IPS DF 6.9 (cell line): ENCODE measurements at regions not wholly inside any gene's neighbourhood (a gene's known extent, or its start where the extent isn't known, plus 50 kb on each side); places are given as distances from the start of the nearest gene placed in this dataset.

Source experiments
- DNase-seq: peaks from one replicate; pipeline ENCODE4 v3.0.0-alpha.2; 2013; ENCODE audit warnings: low read depth, low spot score
- H3K27ac ChIP-seq: one replicate; pipeline ENCODE4 v1.5.1; 2013; ENCODE audit warnings: low read length, control low read depth
- H3K27me3 ChIP-seq: 2 replicates; pipeline ENCODE4 v1.6.1; 2013; ENCODE audit warnings: mild to moderate bottlenecking, low read length; ENCODE audit not compliant: control insufficient read depth, insufficient read depth
- H3K36me3 ChIP-seq: 2 replicates; pipeline ENCODE4 v1.6.1; 2013; ENCODE audit warnings: low read length; ENCODE audit not compliant: control insufficient read depth, insufficient read depth
- H3K4me1 ChIP-seq: 2 replicates; pipeline ENCODE4 v1.6.1; 2013; ENCODE audit warnings: low read length; ENCODE audit not compliant: control insufficient read depth, insufficient read depth
- H3K4me3 ChIP-seq: 2 replicates; pipeline ENCODE4 v1.5.1; 2013; ENCODE audit warnings: mild to moderate bottlenecking, low read length
- H3K9me3 ChIP-seq: 2 replicates; pipeline ENCODE4 v1.6.1; 2013; ENCODE audit warnings: low read length, inconsistent platforms; ENCODE audit not compliant: control insufficient read depth, insufficient read depth
- WGBS: extraction: QIAGEN DNeasy Blood & Tissue Kit; methylation state at CpG from one replicate; pipeline ENCODE4 v1.1.7; 2013; ENCODE audit warnings: mixed read lengths, missing lambda C conversion rate; ENCODE audit not compliant: insufficient read length, insufficient coverage; 5-methylcytosine and 5-hydroxymethylcytosine counted together

DNA sequence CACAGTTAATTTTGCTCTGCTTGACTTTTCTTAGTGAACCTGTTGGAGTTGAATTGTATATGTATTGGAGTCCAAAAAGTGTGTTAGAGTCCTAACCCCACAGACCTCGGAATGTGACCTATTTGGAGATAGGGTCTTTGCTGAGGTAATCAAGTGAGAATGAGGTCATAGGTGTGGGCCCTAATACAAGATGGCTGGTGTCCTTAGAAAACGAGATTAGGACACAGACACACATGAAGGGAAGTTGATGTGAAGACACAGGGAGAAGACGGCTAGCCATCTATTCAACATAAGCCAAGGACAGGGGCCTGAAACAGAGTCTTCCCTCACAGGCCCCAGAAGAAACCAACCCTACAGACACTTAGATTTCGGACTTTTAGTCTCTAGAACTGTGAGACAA is 260.6 kb upstream of the NEBL start:
- Histone ChIP-seq H3K27ac (no peak overlapping the region), H3K27me3 (no peaks in the 10 kb centered on the region)

DNA sequence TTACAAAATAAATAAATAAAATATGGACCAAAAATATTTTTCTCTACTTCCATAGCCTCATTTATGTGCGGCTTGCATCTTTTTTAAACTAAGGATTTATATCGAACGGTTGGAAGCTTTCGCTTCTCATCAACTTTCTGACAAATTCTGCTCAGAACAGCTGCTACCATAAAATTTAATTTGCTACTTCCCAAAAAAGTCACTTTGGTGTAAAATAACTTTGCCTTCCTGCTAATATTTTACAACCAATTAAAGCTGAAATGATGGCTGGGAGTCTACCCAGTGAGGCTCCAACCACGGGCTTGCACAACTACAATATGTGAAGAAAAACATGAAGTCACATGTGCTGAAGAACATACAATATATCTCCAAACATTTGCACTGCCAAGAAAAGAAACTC is 253.1 kb upstream of the NEBL start:
- Histone ChIP-seq H3K9me3 (no peaks in the 10 kb centered on the region), H3K27ac (no peak overlapping the region), H3K4me3 (no peak overlapping the region), H3K36me3 (no peaks in the 10 kb centered on the region), H3K27me3 (no peaks in the 10 kb centered on the region), H3K4me1 (no peaks in the 10 kb centered on the region; the same call in 1 of the 2 replicates)
- DNase-seq: no peak
- WGBS: no CpG with 5 or more reads among the region's 5 CpGs

More for the DNA sequence above, 260.6 kb upstream of the NEBL start:
- no peak for DNase-seq
- WGBS: no CpG with 5 or more reads among the region's 4 CpGs
- Histone ChIP-seq H3K4me3 (no peak overlapping the region), H3K4me1 (no peaks in the 10 kb centered on the region; the same call in 1 of the 2 replicates), H3K36me3 (no peaks in the 10 kb centered on the region), H3K9me3 (no peaks in the 10 kb centered on the region; the same call in 1 of the 2 replicates)

DNA sequence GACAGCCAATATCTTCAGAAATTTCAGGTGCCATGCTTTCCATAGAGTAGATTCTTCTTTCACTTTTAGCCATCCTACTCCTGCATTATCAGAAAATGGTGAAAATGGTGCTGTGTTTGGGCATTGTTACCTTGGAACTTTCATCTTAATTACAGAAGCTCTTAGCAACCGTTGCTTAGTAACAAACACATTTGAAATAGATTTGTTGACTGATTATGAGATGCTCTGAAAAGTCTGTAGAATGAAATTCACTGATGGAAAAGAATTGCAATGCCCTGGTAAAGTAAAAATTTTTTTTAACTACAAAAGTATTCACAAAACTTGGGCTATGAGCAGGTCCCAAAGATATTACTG is 249.3 kb upstream of the NEBL start:
- Histone ChIP-seq H3K4me3 (no peak overlapping the region), H3K27ac (no peak overlapping the region), H3K9me3 (no peaks in the 10 kb centered on the region), H3K4me1 (no peaks in the 10 kb centered on the region; the same call in 1 of the 2 replicates), H3K27me3 (no peaks in the 10 kb centered on the region), H3K36me3 (no peaks in the 10 kb centered on the region)
- no peak for DNase-seq
- no CpG with 5 or more reads among the region's 1 CpG for WGBS

DNA sequence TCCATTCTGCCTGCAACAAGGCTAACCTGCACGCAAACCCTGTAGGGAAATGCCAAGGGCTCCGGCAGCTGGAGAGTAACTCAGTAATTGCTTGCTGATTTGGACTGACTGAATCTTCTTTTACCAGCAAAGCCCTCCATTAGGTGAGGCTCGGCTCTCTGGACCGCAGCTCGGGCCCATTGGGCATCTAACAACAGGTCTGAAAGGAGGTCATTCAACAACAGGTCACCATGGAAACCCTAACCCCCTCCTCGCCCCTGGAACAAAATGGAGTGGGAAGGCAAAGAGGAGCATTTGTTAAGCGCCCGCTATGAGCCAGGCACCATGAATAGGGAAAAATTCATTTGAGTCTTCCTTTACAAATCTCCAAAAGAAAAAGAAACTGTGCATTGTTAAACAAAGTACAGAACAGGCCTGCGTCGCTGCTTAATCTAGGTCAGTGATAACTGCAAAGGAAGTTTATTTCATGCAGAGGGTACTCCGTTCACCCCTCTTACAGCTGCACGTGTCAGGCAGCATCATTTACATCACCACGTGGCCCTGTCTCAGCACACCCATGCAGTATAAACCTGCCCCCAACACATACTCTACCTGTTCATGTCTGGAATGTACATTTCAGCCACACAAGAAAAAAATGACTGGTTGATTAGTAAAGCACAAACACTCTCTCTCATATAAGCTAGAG is 248.8 kb upstream of the NEBL start:
- no CpG with 5 or more reads among the region's 13 CpGs for WGBS
- Histone ChIP-seq H3K27me3 (no peaks in the 10 kb centered on the region), H3K4me1 (no peaks in the 10 kb centered on the region; the same call in 1 of the 2 replicates), H3K36me3 (no peaks in the 10 kb centered on the region), H3K9me3 (no peaks in the 10 kb centered on the region), H3K4me3 (no peak overlapping the region), H3K27ac (no peak overlapping the region)
- no peak for DNase-seq

DNA sequence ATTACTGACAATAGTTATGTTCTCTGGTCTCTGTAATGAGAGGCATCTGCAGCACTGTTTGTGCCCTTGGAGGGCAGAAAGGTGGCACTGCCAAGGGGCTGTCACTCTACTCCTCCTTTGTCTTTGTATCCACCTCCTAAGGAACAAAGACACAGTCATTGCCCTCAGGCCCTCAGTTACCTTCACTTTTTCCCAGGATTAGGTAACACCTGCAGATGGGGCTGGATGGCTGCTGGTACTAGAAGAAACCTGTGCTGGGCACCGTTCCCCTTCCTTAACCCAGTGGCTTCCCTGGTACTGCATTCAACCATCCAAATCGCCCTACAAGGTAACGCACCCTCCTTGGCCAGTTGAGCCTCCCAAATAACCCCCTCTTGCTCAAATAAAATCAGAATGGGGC is 246.9 kb upstream of the NEBL start:
- H3K36me3 ChIP-seq: no peaks in the 10 kb centered on the region
- no peaks in the 10 kb centered on the region for H3K27me3 ChIP-seq
- no peaks in the 10 kb centered on the region; the same call in 1 of the 2 replicates for H3K4me1 ChIP-seq
- no peak overlapping the region for H3K4me3 ChIP-seq
- DNase-seq: no peak
- no peak overlapping the region for H3K27ac ChIP-seq
- no peaks in the 10 kb centered on the region for H3K9me3 ChIP-seq
- WGBS: no CpG with 5 or more reads among the region's 3 CpGs

DNA sequence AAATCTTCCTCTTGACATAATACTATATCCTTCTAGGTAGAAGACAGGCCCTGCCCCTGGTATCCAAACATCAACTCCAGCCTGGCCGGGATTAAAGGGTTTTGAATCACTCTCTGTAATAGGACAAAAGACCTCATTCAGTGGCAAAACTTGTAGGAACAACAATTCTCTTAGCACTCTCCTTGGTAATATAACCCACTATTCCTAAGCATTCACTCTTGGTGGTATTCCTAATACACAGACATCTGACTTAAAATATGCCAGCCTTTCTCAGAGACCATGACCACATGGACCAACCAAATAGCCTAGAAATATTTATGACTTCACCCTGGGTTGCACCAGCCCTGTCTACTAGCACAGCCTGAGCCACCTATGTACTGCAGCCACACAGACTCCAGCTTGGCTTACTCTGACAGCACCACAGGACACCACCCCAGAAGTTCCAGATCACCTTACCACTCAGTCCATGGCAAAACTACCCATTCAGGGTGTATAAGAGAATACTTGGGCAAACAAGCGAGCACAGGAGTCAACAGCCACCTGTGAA is 244.9 kb upstream of the NEBL start:
- H3K27me3 ChIP-seq: no peaks in the 10 kb centered on the region
- no peaks in the 10 kb centered on the region for H3K36me3 ChIP-seq
- H3K27ac ChIP-seq: no peak overlapping the region
- no peak overlapping the region for H3K4me3 ChIP-seq
- no peaks in the 10 kb centered on the region for H3K9me3 ChIP-seq
- no peaks in the 10 kb centered on the region; the same call in 1 of the 2 replicates for H3K4me1 ChIP-seq
- WGBS: no CpG with 5 or more reads among the region's 2 CpGs
- DNase-seq: no peak

DNA sequence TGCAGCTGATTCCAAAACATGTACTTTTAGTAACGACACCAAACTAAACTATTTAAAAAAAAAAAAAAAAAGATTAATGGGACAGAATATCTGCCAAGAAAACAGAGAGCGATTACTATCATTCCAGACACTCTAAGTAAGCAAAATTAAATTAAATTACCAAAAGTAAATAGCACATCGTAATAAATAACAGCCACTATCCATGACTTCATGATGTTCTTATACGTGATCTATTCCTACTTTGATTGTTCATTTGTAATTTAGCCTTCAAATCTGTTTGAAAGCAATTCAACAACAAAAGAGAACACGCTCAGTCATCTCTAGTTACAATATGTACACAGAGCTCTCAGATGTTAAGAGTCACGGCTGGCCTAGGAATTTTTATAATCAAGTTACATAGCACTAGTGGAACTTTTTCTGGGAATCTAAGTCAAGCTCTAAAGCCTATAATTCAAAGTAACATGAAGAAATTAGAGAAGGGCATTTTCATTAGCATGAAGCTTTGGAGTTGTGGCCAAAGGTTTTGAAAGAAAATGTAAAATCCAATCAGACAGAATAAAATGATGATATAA is 241.7 kb upstream of the NEBL start:
- no peak overlapping the region for H3K27ac ChIP-seq
- no CpG with 5 or more reads among the region's 6 CpGs for WGBS
- no peaks in the 10 kb centered on the region for H3K36me3 ChIP-seq
- no peak overlapping the region for H3K4me3 ChIP-seq
- no peaks in the 10 kb centered on the region for H3K9me3 ChIP-seq
- H3K4me1 ChIP-seq: no peaks in the 10 kb centered on the region
- DNase-seq: no peak
- no peaks in the 10 kb centered on the region for H3K27me3 ChIP-seq

DNA sequence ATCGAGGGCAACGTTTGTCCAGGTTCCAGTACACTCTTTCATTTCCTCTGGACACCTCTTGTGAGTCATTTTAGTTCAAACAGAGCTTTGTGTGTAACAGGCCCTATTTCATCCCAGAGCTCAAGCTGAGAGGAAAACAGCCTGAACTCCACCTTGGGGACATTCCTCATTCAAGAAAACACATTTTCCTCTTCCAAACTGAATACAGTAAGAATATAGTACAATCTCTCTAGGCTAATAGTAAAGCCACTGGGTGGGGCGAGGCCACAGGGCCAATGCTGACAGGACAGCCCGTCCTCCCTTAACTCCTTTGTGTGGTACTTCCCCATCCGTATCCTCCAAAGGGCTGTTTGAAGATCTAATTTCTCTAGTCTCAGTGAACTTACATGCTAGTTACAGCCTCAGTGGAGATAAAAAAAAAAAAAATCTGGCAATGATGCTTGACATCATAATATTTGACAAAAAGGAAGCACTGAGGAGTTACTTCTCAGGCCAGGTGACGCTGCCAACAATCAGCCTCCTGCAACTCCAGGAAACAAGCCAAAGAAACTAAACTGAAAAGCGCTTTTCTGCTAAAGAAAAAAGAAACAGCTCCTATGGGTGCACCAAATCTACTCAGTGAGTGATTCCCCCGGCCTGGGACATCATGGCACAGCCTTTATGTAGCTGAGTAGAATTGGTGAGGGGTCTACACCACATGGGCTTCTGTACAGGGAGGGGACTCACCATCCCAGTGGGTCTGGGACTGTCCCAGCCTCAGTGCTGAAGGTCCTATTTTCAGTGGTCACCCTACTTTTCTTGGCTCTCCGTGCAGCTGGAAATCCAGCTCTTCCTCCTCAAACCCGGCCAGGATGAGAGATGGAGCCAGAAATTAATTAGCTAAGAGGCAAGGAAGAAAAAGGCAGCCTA is 238.2 kb upstream of the NEBL start:
- Histone ChIP-seq H3K9me3 (no peaks in the 10 kb centered on the region), H3K4me3 (no peak overlapping the region), H3K27me3 (no peaks in the 10 kb centered on the region), H3K4me1 (no peaks in the 10 kb centered on the region), H3K36me3 (no peaks in the 10 kb centered on the region), H3K27ac (no peak overlapping the region)
- WGBS: no CpG with 5 or more reads among the region's 10 CpGs
- no peak for DNase-seq

DNA sequence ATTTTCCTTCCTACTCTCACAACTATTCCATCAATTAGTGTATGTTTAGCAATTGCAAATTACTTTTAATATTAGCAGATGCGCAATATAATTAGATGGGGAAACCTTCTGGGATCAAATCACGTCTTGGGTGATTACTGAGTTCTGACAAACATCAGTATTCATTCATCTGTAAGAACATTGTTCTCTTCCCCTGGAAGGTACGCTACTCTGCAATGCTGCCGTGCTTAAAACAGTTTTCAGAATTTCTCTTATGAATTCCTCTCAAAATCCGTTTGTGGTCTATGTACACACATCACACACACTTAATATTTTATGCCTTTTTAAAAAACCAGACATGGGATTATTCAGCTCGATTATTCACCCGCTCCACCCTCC is 237.5 kb upstream of the NEBL start:
- H3K27me3 ChIP-seq: no peaks in the 10 kb centered on the region
- H3K4me1 ChIP-seq: no peaks in the 10 kb centered on the region
- no peak overlapping the region for H3K27ac ChIP-seq
- H3K9me3 ChIP-seq: no peaks in the 10 kb centered on the region
- H3K36me3 ChIP-seq: no peaks in the 10 kb centered on the region
- H3K4me3 ChIP-seq: no peak overlapping the region
- no CpG with 5 or more reads among the region's 7 CpGs for WGBS
- DNase-seq: no peak

DNA sequence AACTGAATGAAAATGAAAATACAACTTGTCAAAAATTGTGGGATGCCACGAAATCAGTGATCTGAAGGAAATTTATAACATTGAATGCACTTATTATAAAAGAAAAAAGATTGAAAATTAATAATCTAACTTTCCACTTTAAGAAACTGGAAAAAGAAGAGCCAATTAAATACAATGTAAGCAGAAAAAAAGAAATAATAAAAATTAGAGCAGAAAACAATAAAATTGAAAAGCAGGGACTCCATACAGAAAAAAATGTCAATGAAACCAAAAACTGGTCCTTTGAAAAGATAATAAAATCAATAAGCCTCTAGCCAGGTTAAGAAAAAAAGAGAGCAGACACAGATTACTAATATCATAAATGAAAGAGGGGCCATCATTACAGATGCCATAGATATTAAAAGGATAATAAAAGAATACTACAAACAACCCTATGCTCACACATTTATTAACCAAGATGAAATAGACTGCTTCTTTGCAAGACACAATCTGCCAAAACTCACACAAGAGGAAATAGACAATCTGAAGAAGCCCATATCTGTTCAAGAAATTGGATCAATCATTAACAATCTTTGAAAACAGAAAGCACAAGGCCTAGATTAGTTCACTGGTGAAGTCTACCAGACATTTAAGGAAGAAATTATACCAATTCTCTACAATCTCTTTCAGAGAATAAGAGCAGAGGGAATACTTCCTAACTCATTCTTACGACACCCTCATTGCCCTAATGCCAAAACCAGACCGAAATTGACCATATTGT is 233.8 kb upstream of the NEBL start:
- no peak for DNase-seq
- Histone ChIP-seq H3K27ac (no peak overlapping the region), H3K9me3 (no peaks in the 10 kb centered on the region), H3K36me3 (no peaks in the 10 kb centered on the region), H3K4me1 (no peaks in the 10 kb centered on the region), H3K4me3 (no peak overlapping the region), H3K27me3 (no peaks in the 10 kb centered on the region)
- WGBS: no CpG with 5 or more reads among the region's 3 CpGs
